HG03025 (cell line): ENCODE measurements at regions not wholly inside any gene's neighbourhood (a gene's known extent, or its start where the extent isn't known, plus 50 kb on each side); places are given as distances from the start of the nearest gene placed in this dataset.

ENCODE experiments used
- ATAC-seq: cut with Tn5 transposase; IDR thresholded peaks from one replicate; pipeline ENCODE4 v1.9.1; 2021; ENCODE audit warnings: mild to moderate bottlenecking, moderate library complexity; ENCODE audit not compliant: unreplicated experiment, low FRiP score

- no peak for ATAC-seq
Observed at GRCh38 chrX:124818033-124818432, 471.7 kb downstream of the SH2D1A start.

GRCh38 chrX:124818764-124819163, 472.4 kb downstream of the SH2D1A start:
- ATAC-seq, result no peak

- no peak for ATAC-seq
Observed at GRCh38 chrX:124820738-124821137, 474.4 kb downstream of the SH2D1A start.

DNA sequence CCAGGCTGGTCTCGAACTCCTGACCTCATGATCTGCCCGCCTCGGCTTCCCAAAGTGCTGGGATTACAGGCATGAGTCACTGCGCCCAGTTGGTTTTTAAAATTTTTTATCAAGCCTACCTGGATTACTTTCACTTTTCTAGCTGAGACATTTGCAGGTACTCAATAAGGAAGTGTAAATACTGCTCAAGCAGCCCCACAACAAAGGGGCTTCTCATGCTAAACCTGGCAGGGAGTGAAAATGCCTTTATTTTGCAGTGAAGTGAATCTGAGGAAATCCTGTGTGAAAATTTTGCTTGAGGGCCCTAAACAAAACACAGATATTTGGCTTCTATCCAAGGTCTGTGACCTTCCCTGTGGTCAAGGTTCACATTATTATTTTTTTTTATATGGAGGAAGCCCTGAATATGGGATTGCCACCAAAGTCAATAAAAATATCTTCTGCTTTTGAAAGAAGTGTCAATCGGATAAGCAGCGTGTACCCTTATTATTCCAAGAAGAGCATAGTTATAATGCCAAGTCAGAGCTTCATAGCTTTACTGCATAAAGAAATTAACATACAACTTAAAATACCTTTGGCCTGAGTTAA, 481.0 kb downstream of the SH2D1A start:
- ATAC-seq, result no peak

DNA sequence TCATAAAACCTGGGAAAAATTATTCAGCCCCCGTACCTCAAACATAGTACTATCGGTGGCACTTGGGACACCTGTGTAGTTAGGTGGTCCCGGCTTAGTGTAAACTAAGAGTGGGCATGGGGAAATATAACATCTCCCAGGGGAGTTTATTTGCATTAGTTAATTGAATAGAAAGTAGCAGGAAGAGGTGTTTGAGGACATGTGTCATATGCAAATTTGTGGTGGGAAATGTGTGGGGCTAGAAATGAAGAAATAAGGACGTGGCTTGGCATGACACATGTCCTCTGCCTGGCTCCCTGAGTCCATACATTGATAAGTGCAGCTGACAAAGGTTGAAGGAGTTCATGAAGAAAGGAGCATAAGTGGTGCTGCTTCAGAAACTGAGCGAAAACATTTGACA, 483.6 kb downstream of the SH2D1A start:
- no peak for ATAC-seq

DNA sequence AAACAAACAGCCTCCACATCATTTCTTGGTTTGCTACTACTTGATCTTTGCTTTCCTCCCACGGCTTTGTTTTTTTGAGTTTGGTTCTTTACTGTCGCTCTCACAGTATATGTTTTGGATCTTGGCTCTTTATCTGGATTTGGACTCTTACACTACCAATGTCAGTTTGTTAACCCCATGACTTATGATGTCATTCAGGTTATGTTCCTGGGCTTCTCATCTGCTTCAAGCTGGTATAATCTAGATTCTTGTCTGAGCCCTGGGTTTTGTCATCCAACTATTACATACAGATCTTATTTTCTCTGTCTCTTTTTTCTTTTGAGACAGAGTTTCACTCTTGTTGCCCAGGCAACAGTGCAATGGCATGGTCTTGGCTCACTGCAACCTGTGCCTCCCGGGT, 482.9 kb upstream of the TEX13C start:
- ATAC-seq, result no peak

- ATAC-seq, result no peak
Observed at GRCh38 chrX:124842205-124842604, 477.5 kb upstream of the TEX13C start.

- ATAC-seq, result no peak
Observed at GRCh38 chrX:124860736-124861135, 458.9 kb upstream of the TEX13C start.

GRCh38 chrX:124862301-124862700, 457.4 kb upstream of the TEX13C start:
- no peak for ATAC-seq

DNA sequence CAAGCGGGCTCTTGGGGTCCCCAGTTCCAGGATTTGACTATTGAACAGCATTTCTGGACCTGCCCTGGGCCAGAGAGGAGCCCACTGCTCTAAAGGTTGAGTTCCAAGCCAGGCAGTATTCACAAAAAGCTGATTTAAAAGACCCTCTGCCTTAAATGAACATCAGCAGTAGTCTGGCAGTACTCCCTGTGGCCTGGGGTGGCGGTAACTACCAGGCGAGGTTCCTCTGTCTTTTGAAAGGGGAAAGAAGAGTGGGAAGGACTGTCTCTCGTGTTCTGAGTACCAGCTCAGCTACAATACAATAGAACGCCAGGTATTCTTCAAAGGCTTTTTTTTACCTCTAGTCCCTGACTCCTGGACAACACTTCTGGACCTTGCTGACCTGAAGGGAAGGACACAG, 456.4 kb upstream of the TEX13C start:
- no peak for ATAC-seq

- no peak for ATAC-seq
Observed at GRCh38 chrX:124887572-124887971, 432.1 kb upstream of the TEX13C start.

GRCh38 chrX:124895947-124896346, 423.7 kb upstream of the TEX13C start:
- no peak for ATAC-seq

- no peak for ATAC-seq
Observed at GRCh38 chrX:124902953-124903352, 416.7 kb upstream of the TEX13C start.

DNA sequence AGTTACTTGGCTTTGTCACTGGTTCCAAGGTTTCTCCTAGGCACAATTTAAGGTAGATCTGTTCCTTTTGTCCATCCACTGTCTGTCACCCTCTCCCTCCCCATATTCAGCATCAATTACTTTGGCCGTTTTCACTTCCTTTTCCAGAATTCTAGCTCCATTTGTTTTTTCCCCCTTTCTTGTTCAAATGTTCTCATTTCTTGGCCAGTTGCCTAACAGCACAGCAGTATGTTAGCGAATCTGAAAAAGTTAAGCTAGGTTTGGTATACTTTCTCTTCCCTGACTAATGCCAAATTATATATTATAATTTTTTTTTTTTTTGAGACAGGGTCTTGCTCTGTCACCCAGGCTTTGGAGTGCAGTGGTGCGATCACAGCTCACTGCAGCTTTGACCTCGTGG, 409.1 kb upstream of the TEX13C start:
- no peak for ATAC-seq

- ATAC-seq, result no peak
Observed at GRCh38 chrX:124917011-124917410, 402.7 kb upstream of the TEX13C start.

DNA sequence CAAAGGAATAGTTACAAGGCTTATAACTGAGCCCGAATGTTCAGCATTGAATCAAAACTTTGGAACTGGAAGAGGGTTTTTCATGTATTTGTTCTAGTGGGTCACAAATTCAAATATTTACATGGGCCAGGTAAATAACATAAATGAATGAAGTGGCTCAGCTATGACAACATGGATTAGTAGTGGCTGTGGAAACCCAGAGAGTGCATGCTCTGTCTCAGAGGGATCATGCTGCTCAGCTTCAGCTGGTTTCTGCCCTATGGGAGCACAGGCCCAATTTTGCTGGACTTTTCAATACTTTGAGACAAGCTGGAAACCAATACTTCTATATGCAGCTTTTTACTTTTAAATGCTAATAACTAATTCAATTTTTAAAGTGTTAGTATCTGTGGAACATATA, 394.0 kb upstream of the TEX13C start:
- no peak for ATAC-seq

DNA sequence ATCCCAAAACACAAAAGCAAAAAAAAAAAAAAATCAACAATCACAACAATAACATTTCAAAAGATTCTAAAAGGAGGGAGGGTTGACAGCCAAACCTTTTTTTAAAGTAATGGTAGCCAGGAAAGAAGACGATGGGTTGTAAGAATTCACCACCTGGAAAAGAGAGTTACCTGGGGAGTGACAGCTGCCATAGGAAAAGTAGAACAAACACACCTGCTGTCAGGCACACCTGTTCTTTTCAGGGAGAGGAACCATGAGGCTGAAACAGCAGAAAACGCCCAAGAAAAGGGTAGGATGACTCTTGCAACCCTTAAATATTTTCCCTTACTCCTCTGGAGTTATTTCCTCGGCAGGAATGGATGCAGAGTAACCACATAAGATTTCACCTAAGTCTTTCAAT, 388.4 kb upstream of the TEX13C start:
- no peak for ATAC-seq

- no peak for ATAC-seq
Observed at GRCh38 chrX:124931958-124932357, 387.7 kb upstream of the TEX13C start.

GRCh38 chrX:124938715-124939114, 381.0 kb upstream of the TEX13C start:
- no peak for ATAC-seq

DNA sequence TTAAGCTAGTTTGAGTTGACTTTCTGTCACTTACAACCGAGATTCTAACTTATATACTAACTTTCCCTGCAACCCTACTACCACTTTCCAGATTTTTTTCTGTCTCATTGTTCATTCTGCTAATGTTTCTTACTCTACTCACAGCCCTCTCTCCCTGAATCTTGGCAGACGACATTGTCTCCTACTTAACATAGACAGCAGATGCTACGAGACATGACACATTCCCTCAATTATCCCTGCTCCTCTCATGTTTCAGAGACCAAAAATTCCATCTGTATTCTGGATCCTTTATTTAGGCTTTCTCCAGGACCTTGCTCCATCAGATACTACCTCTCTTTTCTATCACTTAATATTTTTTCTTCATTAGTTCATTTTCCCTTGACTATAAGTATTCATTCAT, 379.1 kb upstream of the TEX13C start:
- ATAC-seq, result no peak

DNA sequence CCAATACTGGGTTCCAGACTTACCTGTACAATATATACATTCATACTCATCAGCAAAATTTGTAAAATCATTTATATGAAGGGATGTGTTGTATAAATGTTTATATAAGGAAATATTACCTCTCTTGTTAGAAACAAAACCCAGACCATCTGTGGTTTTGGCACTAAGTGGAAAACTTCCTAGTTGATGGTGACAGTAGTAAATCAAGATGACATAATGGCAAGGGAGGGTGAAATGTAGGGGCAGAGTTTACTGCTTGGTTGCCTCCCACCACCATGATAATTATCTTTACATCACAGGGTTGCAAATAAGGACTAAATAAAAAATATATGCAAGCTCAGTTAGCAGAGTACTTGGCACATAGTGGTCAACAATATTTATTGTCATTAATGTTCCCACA, 365.3 kb upstream of the TEX13C start:
- no peak for ATAC-seq

DNA sequence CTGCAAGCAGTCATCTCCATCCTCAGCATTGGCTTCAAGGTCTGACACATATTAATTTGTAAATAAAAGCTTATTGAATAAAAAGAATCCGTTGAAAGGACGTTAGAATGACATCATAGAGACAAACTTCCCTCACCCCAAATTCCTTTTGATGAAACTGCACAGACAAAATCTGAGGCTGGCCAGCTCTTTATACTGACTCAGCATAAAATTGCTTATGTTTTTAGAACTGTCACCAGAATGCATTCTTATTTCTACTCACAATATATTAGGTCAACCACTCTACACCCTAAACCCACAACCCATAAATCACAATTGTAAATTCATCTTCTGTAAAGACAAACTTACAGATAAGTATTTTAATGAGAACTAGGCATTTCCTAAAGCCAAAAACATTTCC, 359.2 kb upstream of the TEX13C start:
- ATAC-seq, result no peak

GRCh38 chrX:124963717-124964116, 356.0 kb upstream of the TEX13C start, which contains the start of gene TENM1:
TSS of gene TENM1 (minus strand) at chrX:124963817.
- ATAC-seq, result no peak
